MCF 10A (cell line): ENCODE measurements at regions not wholly inside any gene's neighbourhood (a gene's known extent, or its start where the extent isn't known, plus 50 kb on each side); places are given as distances from the start of the nearest gene placed in this dataset.
"Not testable (repeated sequence)": the region's sequence is repeated elsewhere in the genome, so short reads cannot be mapped to it uniquely, and the experiment has no call there.

ENCODE experiments used
- BruUV-seq: library from RNA; stranded (reverse); fragments of 400-500 nt; replicated peaks from 2 replicates; lab custom pipeline; 2021; lab: Mats Ljungman, UMichigan
- CTCF ChIA-PET: fragments of 300-600 bp; sonication (Branson Sonifier 250); formaldehyde crosslinking; extraction: SDS; loops from one replicate; lab custom pipeline; 2021; ENCODE audit warnings: antibody characterized with exemption, inconsistent platforms; lab: Yijun Ruan, JAX
- POLR2A ChIA-PET: fragments of 300-600, 350-650 bp; sonication (Branson Sonifier 250); formaldehyde crosslinking; extraction: SDS; loops from one replicate; lab custom pipeline; 2020; ENCODE audit warnings: antibody characterized with exemption, inconsistent platforms; lab: Yijun Ruan, JAX
- DNase-seq: peaks from one replicate; pipeline ENCODE4 v3.0.0-alpha.2; 2018; ENCODE audit not compliant: unreplicated experiment
- H3K27ac Mint-ChIP-seq: one replicate; pipeline ENCODE4 v1.8.0; 2022; ENCODE audit warnings: mild to moderate bottlenecking, low read depth, mixed read lengths; ENCODE audit not compliant: unreplicated experiment
- H3K27me3 Mint-ChIP-seq: one replicate; pipeline ENCODE4 v1.8.0; 2022; ENCODE audit warnings: mixed read lengths; ENCODE audit not compliant: insufficient read depth, unreplicated experiment
- H3K36me3 Mint-ChIP-seq: one replicate; pipeline ENCODE4 v1.8.0; 2022; ENCODE audit warnings: mild to moderate bottlenecking, moderate library complexity, mixed read lengths; ENCODE audit not compliant: insufficient read depth, unreplicated experiment
- H3K4me1 Mint-ChIP-seq: one replicate; pipeline ENCODE4 v1.8.0; 2022; ENCODE audit warnings: mixed read lengths; ENCODE audit not compliant: insufficient read depth, unreplicated experiment
- H3K4me3 Mint-ChIP-seq: one replicate; pipeline ENCODE4 v1.8.0; 2022; ENCODE audit warnings: mild to moderate bottlenecking, moderate library complexity, mixed read lengths; ENCODE audit not compliant: unreplicated experiment
- H3K9me3 Mint-ChIP-seq: one replicate; pipeline ENCODE4 v1.8.0; 2022; ENCODE audit warnings: mixed read lengths; ENCODE audit not compliant: unreplicated experiment
- CTCF ChIP-seq: fragments of 200-600 bp; IDR thresholded peaks from one replicate; pipeline ENCODE4 v1.8.0; 2022; ENCODE audit warnings: antibody characterized with exemption, mild to moderate bottlenecking; ENCODE audit not compliant: unreplicated experiment
- intact Hi-C: fragments of 100-400 bp; cut with micrococcal nuclease; formaldehyde crosslinking; loops from 2 replicates; pipeline ENCODE4 v1.14.1; 2022

DNA sequence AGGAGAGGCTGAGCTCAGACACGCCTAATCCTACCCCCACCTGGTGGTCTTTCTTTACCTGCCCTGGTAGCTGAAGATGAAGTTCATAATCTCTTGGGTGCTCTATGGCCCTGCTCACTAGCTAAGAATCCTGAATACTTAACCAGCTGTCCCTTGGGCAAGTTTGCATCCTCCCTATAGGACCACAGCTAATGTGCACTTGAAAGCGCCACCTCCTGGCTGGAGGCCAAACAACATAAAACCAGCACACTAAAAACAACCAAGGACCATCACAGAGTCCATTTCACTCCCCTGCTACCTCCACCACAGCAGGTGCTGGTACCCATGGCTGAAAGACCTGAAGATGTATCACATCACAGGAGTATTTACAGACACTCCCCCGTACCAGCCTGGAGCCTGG lies 155.5 kb upstream of the SLC24A3 start:
- Mint-ChIP-seq H3K36me3 (peaks cover 6% of the 10 kb centered on the region), H3K27ac (no peak overlapping the region), H3K27me3 (no peaks in the 10 kb centered on the region), H3K4me1 (no peaks in the 10 kb centered on the region), H3K4me3 (no peak overlapping the region), H3K9me3 (peaks cover 16% of the 10 kb centered on the region)
- ChIA-PET POLR2A (no interaction called here), CTCF (interaction anchor here (0.7 to 0.9 kb wide), 2 partner anchors 10 to 533 kb away, joined by 3 read pairs; no protein-coding TSS in a partner anchor)
- no peak for DNase-seq
- TF ChIP-seq CTCF: no peak
- no TSS peak for BruUV-seq
- intact Hi-C loops: no loop called here

DNA sequence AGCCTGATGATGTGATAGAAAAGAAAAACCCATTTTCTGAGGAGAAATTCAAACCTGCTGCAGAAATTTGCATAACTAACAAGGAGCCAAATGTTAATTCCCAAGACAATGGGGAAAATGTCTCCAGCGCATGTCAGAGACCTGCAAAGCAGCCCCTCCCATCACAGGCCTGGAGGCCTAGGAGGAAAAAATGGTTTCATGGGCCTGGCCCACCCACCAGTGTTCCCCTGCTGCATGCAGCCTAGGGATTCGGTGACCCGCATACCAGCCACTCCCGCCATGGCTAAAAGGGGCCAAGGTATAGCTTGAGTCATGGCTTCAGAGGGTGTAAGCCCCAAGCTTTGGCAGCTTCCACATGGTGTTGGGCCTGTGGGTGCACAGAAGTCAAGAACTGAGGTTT lies 147.7 kb upstream of the SLC24A3 start:
- intact Hi-C loops, POLR2A ChIA-PET, DNase-seq, H3K4me1 Mint-ChIP-seq, BruUV-seq, H3K4me3 Mint-ChIP-seq, H3K36me3 Mint-ChIP-seq, H3K27ac Mint-ChIP-seq, H3K27me3 Mint-ChIP-seq: not testable (repeated sequence)
- CTCF ChIA-PET: interaction anchor here (1.6 kb wide), 1 partner anchor 10 kb away, joined by 6 read pairs; no protein-coding TSS in a partner anchor
- peaks cover 43% of the 10 kb centered on the region for H3K9me3 Mint-ChIP-seq

- H3K4me1 Mint-ChIP-seq: no peaks in the 10 kb centered on the region
- H3K36me3 Mint-ChIP-seq: no peaks in the 10 kb centered on the region
- intact Hi-C loops: no loop called here
- ChIA-PET POLR2A (no interaction called here), CTCF (interaction anchor here (0.6 to 1.0 kb wide), 4 partner anchors 10 to 435 kb away, joined by 3 read pairs; no protein-coding TSS in a partner anchor)
- no peak overlapping the region for H3K27ac Mint-ChIP-seq
- no peak for DNase-seq
- H3K27me3 Mint-ChIP-seq: no peaks in the 10 kb centered on the region
- peaks cover 38% of the 10 kb centered on the region for H3K9me3 Mint-ChIP-seq
- no peak overlapping the region for H3K4me3 Mint-ChIP-seq
- no TSS peak for BruUV-seq
- TF ChIP-seq CTCF: no peak
These were observed 144.5 kb upstream of the SLC24A3 start for GRCh38 chr20:19067986-19068385.

DNA sequence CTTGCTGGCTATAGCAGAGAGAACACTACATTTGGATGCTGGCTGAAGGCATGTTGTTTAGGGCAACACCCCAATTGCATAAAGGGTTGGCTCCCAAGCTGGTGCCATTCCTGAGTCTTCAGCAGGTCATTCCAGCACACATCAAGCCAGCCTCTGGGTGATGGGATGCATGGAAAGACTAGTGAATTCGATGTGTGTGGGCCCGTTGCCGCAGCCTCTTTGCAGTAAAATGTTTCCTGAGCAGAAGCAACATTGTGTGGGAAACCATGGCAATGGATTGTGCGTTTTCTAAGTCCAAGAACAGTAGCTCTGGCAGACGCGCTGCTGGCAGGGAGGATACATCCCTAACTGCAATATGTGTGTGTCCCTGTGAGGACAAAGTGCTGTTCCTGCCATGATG lies 142.4 kb upstream of the SLC24A3 start:
- DNase-seq: no peak
- no TSS peak for BruUV-seq
- no peaks in the 10 kb centered on the region for H3K4me1 Mint-ChIP-seq
- no peaks in the 10 kb centered on the region for H3K36me3 Mint-ChIP-seq
- intact Hi-C loops: no loop called here
- POLR2A ChIA-PET: no interaction called here
- no peak overlapping the region for H3K4me3 Mint-ChIP-seq
- peaks cover 34% of the 10 kb centered on the region for H3K9me3 Mint-ChIP-seq
- H3K27me3 Mint-ChIP-seq: no peaks in the 10 kb centered on the region
- TF ChIP-seq CTCF: no peak
- CTCF ChIA-PET: no interaction called here
- H3K27ac Mint-ChIP-seq: no peak overlapping the region
